ENCODE measurements at regions not wholly inside any gene's neighbourhood (a gene's known extent, or its start where the extent isn't known, plus 50 kb on each side); places are given as distances from the start of the nearest gene placed in this dataset.

DNA sequence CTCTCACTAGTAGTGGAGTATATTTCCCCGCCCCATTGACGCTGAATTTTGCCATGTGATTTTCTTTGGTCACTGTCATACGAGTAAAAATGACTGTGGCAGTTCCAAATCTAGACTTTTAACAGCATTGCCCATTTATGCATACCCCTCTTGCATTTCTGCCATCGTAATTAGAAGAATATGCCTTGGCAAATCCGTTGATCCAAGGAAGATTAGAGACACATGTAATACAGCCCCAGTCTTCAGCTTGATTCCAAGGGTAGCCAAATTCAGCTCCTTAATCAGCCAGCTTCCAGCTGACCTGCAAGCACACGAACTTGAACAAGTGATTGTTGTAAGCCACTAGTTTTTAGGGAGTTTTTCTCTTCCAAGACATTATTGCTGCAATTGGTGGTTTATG, 290.3 kb upstream of the ADAMTS5 start:
- no peak for ATAC-seq (ENCODE audit: low read depth)
- no peaks in the 10 kb centered on the region for H3K4me1 Mint-ChIP-seq
- H3K4me3 Mint-ChIP-seq = no peak overlapping the region

DNA sequence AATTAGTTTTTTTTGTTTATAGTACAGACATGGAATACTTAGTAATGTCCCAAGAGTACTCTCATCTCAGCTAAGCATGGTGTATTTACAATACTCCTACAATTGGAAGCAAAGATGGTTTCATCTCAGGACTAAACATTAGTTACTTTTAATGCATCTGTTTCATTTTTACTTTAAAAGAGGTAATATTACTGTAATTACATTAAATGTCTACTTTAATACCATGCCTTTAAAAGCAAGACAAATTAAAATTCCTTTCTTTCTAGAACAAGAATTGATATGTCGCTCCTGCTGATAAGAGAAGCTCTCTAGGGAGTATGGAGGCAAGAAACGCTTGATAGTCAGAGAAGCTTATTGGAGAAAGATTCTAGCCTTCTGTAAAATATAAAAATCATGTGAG, 284.9 kb upstream of the ADAMTS5 start:
- no peak for DNase-seq
- H3K4me1 Mint-ChIP-seq = no peaks in the 10 kb centered on the region
- POLR2A ChIA-PET = no interaction called here
- no peaks in the 10 kb centered on the region for H3K9me3 Mint-ChIP-seq
- no peak for ATAC-seq (ENCODE audit: low read depth)
- CTCF ChIA-PET = no interaction called here
- H3K4me3 Mint-ChIP-seq = no peak overlapping the region
- intact Hi-C loops (cut with micrococcal nuclease) = no loop called here
- H3K36me3 Mint-ChIP-seq (ENCODE audit: low read depth) = no peaks in the 10 kb centered on the region
- H3K27me3 Mint-ChIP-seq = no peaks in the 10 kb centered on the region
- H3K27ac Mint-ChIP-seq = no peak overlapping the region
- TF ChIP-seq, protein P1, sequence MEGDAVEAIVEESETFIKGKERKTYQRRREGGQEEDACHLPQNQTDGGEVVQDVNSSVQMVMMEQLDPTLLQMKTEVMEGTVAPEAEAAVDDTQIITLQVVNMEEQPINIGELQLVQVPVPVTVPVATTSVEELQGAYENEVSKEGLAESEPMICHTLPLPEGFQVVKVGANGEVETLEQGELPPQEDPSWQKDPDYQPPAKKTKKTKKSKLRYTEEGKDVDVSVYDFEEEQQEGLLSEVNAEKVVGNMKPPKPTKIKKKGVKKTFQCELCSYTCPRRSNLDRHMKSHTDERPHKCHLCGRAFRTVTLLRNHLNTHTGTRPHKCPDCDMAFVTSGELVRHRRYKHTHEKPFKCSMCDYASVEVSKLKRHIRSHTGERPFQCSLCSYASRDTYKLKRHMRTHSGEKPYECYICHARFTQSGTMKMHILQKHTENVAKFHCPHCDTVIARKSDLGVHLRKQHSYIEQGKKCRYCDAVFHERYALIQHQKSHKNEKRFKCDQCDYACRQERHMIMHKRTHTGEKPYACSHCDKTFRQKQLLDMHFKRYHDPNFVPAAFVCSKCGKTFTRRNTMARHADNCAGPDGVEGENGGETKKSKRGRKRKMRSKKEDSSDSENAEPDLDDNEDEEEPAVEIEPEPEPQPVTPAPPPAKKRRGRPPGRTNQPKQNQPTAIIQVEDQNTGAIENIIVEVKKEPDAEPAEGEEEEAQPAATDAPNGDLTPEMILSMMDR (IDR thresholded peaks at IDR 0.05) = no peak

More for the DNA sequence above, 290.3 kb upstream of the ADAMTS5 start:
- Mint-ChIP-seq H3K27ac (no peak overlapping the region), H3K36me3 (ENCODE audit: low read depth) (no peaks in the 10 kb centered on the region), H3K27me3 (no peaks in the 10 kb centered on the region), H3K9me3 (peaks cover 5% of the 10 kb centered on the region)
- ChIA-PET POLR2A (no interaction called here), CTCF (no interaction called here)
- TF ChIP-seq, protein P1 (IDR thresholded peaks at IDR 0.05) = no peak
- intact Hi-C loops (cut with micrococcal nuclease) = no loop called here
- no peak for DNase-seq

- Mint-ChIP-seq H3K27ac (no peak overlapping the region), H3K36me3 (ENCODE audit: low read depth) (no peaks in the 10 kb centered on the region), H3K27me3 (no peaks in the 10 kb centered on the region), H3K4me3 (no peak overlapping the region), H3K4me1 (no peaks in the 10 kb centered on the region), H3K9me3 (no peaks in the 10 kb centered on the region)
- DNase-seq = no peak
- TF ChIP-seq, protein P1 (IDR thresholded peaks at IDR 0.05) = no peak
- no peak for ATAC-seq (ENCODE audit: low read depth)
- intact Hi-C loops (cut with micrococcal nuclease) = no loop called here
- POLR2A ChIA-PET = no interaction called here
- CTCF ChIA-PET = no interaction called here
Observed at GRCh38 chr21:27250366-27250765, 283.5 kb upstream of the ADAMTS5 start.

DNA sequence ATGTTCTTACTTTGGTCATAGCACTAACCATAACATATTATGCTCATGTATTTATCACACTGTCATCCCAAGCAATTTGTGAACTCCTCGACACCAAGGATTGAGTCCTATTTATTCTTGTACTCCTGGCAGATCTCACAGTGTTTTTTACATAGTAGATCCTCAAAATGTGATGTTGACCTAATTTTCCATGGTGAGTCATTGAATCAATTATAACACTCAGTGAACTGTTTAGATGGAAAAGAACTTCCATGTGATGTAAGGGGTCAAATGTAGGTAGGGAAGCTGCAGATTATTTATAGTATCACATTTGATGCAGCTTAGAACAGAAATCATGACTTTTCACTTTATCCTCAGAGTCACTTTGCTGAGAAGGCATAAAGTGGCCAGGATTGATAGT, 281.9 kb upstream of the ADAMTS5 start:
- H3K27me3 Mint-ChIP-seq = no peaks in the 10 kb centered on the region
- H3K27ac Mint-ChIP-seq = no peak overlapping the region
- ChIA-PET POLR2A (no interaction called here), CTCF (no interaction called here)
- intact Hi-C loops (cut with micrococcal nuclease) = no loop called here
- TF ChIP-seq, protein P1 (IDR thresholded peaks at IDR 0.05) = no peak
- H3K9me3 Mint-ChIP-seq = no peaks in the 10 kb centered on the region
- H3K4me3 Mint-ChIP-seq = no peak overlapping the region
- ATAC-seq (ENCODE audit: low read depth) = no peak
- H3K4me1 Mint-ChIP-seq = no peaks in the 10 kb centered on the region
- no peak for DNase-seq
- no peaks in the 10 kb centered on the region for H3K36me3 Mint-ChIP-seq (ENCODE audit: low read depth)

- H3K9me3 Mint-ChIP-seq = peaks cover 2% of the 10 kb centered on the region
- H3K4me3 Mint-ChIP-seq = no peak overlapping the region
- ATAC-seq (ENCODE audit: low read depth) (no peak), DNase-seq (no peak)
- no peaks in the 10 kb centered on the region for H3K36me3 Mint-ChIP-seq (ENCODE audit: low read depth)
- CTCF ChIA-PET = no interaction called here
- TF ChIP-seq, protein P1 (IDR thresholded peaks at IDR 0.05) = no peak
- H3K27ac Mint-ChIP-seq = no peak overlapping the region
- no peaks in the 10 kb centered on the region for H3K27me3 Mint-ChIP-seq
- POLR2A ChIA-PET = no interaction called here
- intact Hi-C loops (cut with micrococcal nuclease) = no loop called here
- no peaks in the 10 kb centered on the region for H3K4me1 Mint-ChIP-seq
Observed at GRCh38 chr21:27246741-27247140, 279.9 kb upstream of the ADAMTS5 start.

Data from activated B cell treated with CpG ODN at 0.5 μM for 24 hours (primary cell).